HepG2 (cell line): ENCODE measurements at regions not wholly inside any gene's neighbourhood (a gene's known extent, or its start where the extent isn't known, plus 50 kb on each side); places are given as distances from the start of the nearest gene placed in this dataset.

Experiments used
- ATAC-seq: fragments of 200-7000 bp; cut with Tn5 transposase; 3 replicates; pipeline ENCODE4 v1.9.1; 2020; ENCODE audit warnings: mild to moderate bottlenecking, moderate library complexity
- BruUV-seq: library from RNA; stranded (reverse); fragments of 400-500 nt; replicated peaks from 2 replicates; lab custom pipeline; 2021; lab: Mats Ljungman, UMichigan
- CTCF ChIA-PET: fragments of 300-600 bp; formaldehyde crosslinking; extraction: SDS; loops from one replicate; lab custom pipeline; 2021; ENCODE audit warnings: low total read pairs, inconsistent platforms, low intra/inter-chr PET ratio; lab: Yijun Ruan, JAX
- POLR2A ChIA-PET: fragments of 350-600 bp; sonication (Branson Sonifier 250); formaldehyde crosslinking; loops from one replicate; lab custom pipeline; 2020; ENCODE audit warnings: antibody characterized with exemption, inconsistent platforms; lab: Yijun Ruan, JAX
- DNase-seq: peaks from one replicate; pipeline ENCODE4 v3.0.0-alpha.2; 2015; ENCODE audit warnings: low spot score
- FAIRE-seq: peaks from 3 replicates; lab custom pipeline; 2011; peaks lifted over from hg19 to GRCh38; lab: Jason Lieb, UNC
- H2AFZ ChIP-seq: one replicate; pipeline ENCODE4 v1.6.1; 2011; ENCODE audit warnings: low read length, inconsistent platforms
- H3K27ac ChIP-seq: fragments of 300-600 bp; 3 replicates; pipeline ENCODE4 v1.8.0; 2011; ENCODE audit warnings: mixed run types, mild to moderate bottlenecking, mixed read lengths, low read length, inconsistent platforms; ENCODE audit not compliant: insufficient read depth; ENCODE audit errors: extremely low read length
- H3K27me3 ChIP-seq, 2 experiments: fragments of 200-600 bp in 1 of 2; 2 replicates in 1 of 2; 3 replicates in 1 of 2; pipeline versions ENCODE4 v1.6.0 to v1.8.0; 2011; ENCODE audit warnings: low read length in 2 of 2, mild to moderate bottlenecking in 2 of 2, moderate library complexity in 2 of 2, inconsistent platforms in 1 of 2; ENCODE audit not compliant: insufficient read depth in 2 of 2, control insufficient read depth in 1 of 2
- H3K36me3 ChIP-seq, 2 experiments: fragments of 200-600 bp in 1 of 2; replicated peaks in 1 of 2; 2 replicates in 1 of 2; 3 replicates in 1 of 2; pipeline versions ENCODE4 v1.5.1 to v1.8.0; 2011; ENCODE audit warnings: low read length in 2 of 2, inconsistent platforms in 1 of 2; ENCODE audit not compliant: insufficient read depth in 2 of 2, control insufficient read depth in 1 of 2
- H3K4me1 ChIP-seq: 2 replicates; pipeline ENCODE4 v1.5.1; 2012; ENCODE audit warnings: low read length, inconsistent platforms; ENCODE audit not compliant: insufficient read depth
- H3K4me2 ChIP-seq: 2 replicates; pipeline ENCODE4 v1.6.0; 2011; ENCODE audit warnings: low read depth, low read length, inconsistent platforms
- H3K4me3 ChIP-seq, 3 experiments: fragments of 200-600 bp in 1 of 3; sonication (generic), shearing (Covaris generic) in 1 of 3; replicated peaks in 1 of 3; 2 replicates each; pipeline ENCODE4 v1.5.1; 2011 to 2016; ENCODE audit warnings: low read length in 3 of 3, inconsistent platforms in 2 of 3, low read depth in 2 of 3, mild to moderate bottlenecking in 2 of 3, control low read depth in 1 of 3, mixed read lengths in 1 of 3; ENCODE audit not compliant: insufficient read depth in 1 of 3
- H3K79me2 ChIP-seq: one replicate; pipeline ENCODE4 v1.6.1; 2011; ENCODE audit warnings: low read length, inconsistent platforms; ENCODE audit not compliant: insufficient read depth
- H3K9ac ChIP-seq: 2 replicates; pipeline ENCODE4 v1.6.0; 2011; ENCODE audit warnings: mild to moderate bottlenecking, low read depth, low read length, inconsistent platforms; ENCODE audit not compliant: insufficient read depth
- H3K9me3 ChIP-seq: 2 replicates; pipeline ENCODE4 v1.5.1; 2012; ENCODE audit warnings: mild to moderate bottlenecking, low read length
- H4K20me1 ChIP-seq: 2 replicates; pipeline ENCODE4 v1.6.0; 2011; ENCODE audit warnings: inconsistent platforms, mild to moderate bottlenecking, low read length, moderate library complexity; ENCODE audit not compliant: insufficient read depth
- ATF7 ChIP-seq, 2 experiments: fragments of 450-650 bp in 1 of 2; sonication (generic) in 1 of 2; formaldehyde crosslinking in 1 of 2; IDR thresholded peaks; 2 replicates each; pipeline versions ENCODE4 v1.4.0 to v1.6.1; 2016 to 2020; ENCODE audit warnings: antibody characterized with exemption in 1 of 2, mild to moderate bottlenecking in 1 of 2, missing genetic modification reagents in 1 of 2
- CREB1 ChIP-seq, 2 experiments: fragments of 450-650 bp in 1 of 2; IDR thresholded peaks; 2 replicates each; pipeline ENCODE4 v1.6.1; 2016 to 2017; ENCODE audit warnings: control low read depth in 1 of 2, mild to moderate bottlenecking in 1 of 2, missing compliant biosample characterization in 1 of 2, missing genetic modification characterization in 1 of 2
- HOXA3 ChIP-seq: sonication (generic); formaldehyde crosslinking; IDR thresholded peaks from 2 replicates; pipeline ENCODE4 v1.5.0; 2020; ENCODE audit warnings: missing genetic modification reagents
- KAT7 ChIP-seq: IDR thresholded peaks from 2 replicates; pipeline ENCODE4 v1.6.1; 2018; ENCODE audit warnings: borderline replicate concordance, missing compliant biosample characterization
- MIER3 ChIP-seq: IDR thresholded peaks from 2 replicates; pipeline ENCODE4 v1.6.1; 2016; ENCODE audit warnings: missing compliant biosample characterization, borderline replicate concordance
- MYC ChIP-seq: sonication (generic); formaldehyde crosslinking; IDR thresholded peaks from 2 replicates; pipeline ENCODE4 v1.9.0; 2021; ENCODE audit warnings: missing genetic modification reagents, borderline replicate concordance
- PPARG ChIP-seq: conservative IDR thresholded peaks from 2 replicates; pipeline ENCODE4 v1.6.1; 2016; ENCODE audit warnings: missing biosample characterization, missing genetic modification reagents
- TEAD2 ChIP-seq: sonication (generic); formaldehyde crosslinking; IDR thresholded peaks from 2 replicates; pipeline ENCODE4 v1.9.0; 2021; ENCODE audit warnings: missing genetic modification reagents
- ZBTB7A ChIP-seq: sonication (generic); formaldehyde crosslinking; IDR thresholded peaks from 2 replicates; pipeline ENCODE4 v1.8.0; 2022; ENCODE audit warnings: mild to moderate bottlenecking, missing genetic modification reagents
- ZFAT ChIP-seq: sonication (generic); formaldehyde crosslinking; conservative IDR thresholded peaks from 2 replicates; pipeline ENCODE4 v1.8.1; 2023; ENCODE audit warnings: missing genetic modification reagents, inconsistent platforms
- ZNF275 ChIP-seq: sonication (generic); formaldehyde crosslinking; IDR thresholded peaks from 2 replicates; pipeline ENCODE4 v1.8.0; 2022; ENCODE audit warnings: missing genetic modification reagents, mild to moderate bottlenecking, inconsistent platforms, borderline replicate concordance
- ZNF281 ChIP-seq: sonication (generic); formaldehyde crosslinking; IDR thresholded peaks from 2 replicates; pipeline ENCODE4 v1.4.0; 2020; ENCODE audit warnings: missing genetic modification reagents, borderline replicate concordance
- ZNF432 ChIP-seq: sonication (generic); formaldehyde crosslinking; IDR thresholded peaks from 2 replicates; pipeline ENCODE4 v1.5.0; 2020; ENCODE audit warnings: missing genetic modification reagents, mild to moderate bottlenecking, borderline replicate concordance
- ZNF710 ChIP-seq: sonication (generic); formaldehyde crosslinking; IDR thresholded peaks from 2 replicates; pipeline ENCODE4 v1.5.0; 2020; ENCODE audit warnings: mild to moderate bottlenecking, missing genetic modification reagents, borderline replicate concordance
- ZSCAN25 ChIP-seq: sonication (generic); formaldehyde crosslinking; IDR thresholded peaks from 2 replicates; pipeline ENCODE4 v1.8.0; 2022; ENCODE audit warnings: mild to moderate bottlenecking, missing genetic modification reagents
- WGBS: methylation state at CpG from one replicate; pipeline ENCODE4 v1.1.6; 2017; ENCODE audit warnings: low lambda C conversion rate; 5-methylcytosine and 5-hydroxymethylcytosine counted together
- in situ Hi-C: cut with HindIII; loops from 2 replicates; pipeline ENCODE4 v1.10.0; 2017; ENCODE audit warnings: low pct_unique_long_range_greater_than_20kb; ENCODE audit not compliant: extremely low pct_ligation_motif_present
- intact Hi-C: fragments of 100-400 bp; cut with micrococcal nuclease; formaldehyde crosslinking; loops from one replicate; pipeline ENCODE4 v1.10.0; 2022; ENCODE audit not compliant: unreplicated experiment

GRCh38 chr4:135508006-135508714, 1306.6 kb upstream of the PABPC4L start:
- Histone ChIP-seq H2AFZ (no peak overlapping the region), H3K27me3 (no peaks in the 10 kb centered on the region), H4K20me1 (no peaks in the 10 kb centered on the region), H3K79me2 (no peaks in the 10 kb centered on the region), H3K27ac (no peak overlapping the region), H3K4me3 (no peak overlapping the region), H3K4me2 (no peak overlapping the region), H3K36me3 (no peaks in the 10 kb centered on the region), H3K4me1 (no peaks in the 10 kb centered on the region), H3K9me3 (no peaks in the 10 kb centered on the region), H3K9ac (no peak overlapping the region)
- TF ChIP-seq TEAD2 (no peak), HOXA3 (no peak), ZFAT (CRISPR knock-in tag) (no peak), PPARG (no peak), ZSCAN25 (no peak), ZNF432 (CRISPR knock-in tag) (no peak), MYC (no peak), ZBTB7A (CRISPR knock-in tag) (no peak), ZNF275 (no peak), ZNF281 (no peak), KAT7 (CRISPR knock-in tag) (no peak), MIER3 (CRISPR knock-in tag) (no peak), ATF7 (IDR thresholded peaks at IDR 0.05) (peak; percentile 89), ATF7 (CRISPR knock-in tag; IDR thresholded peaks at IDR 0.05) (no peak), CREB1 (IDR thresholded peaks at IDR 0.05) (peak; percentile 96), CREB1 (CRISPR knock-in tag; IDR thresholded peaks at IDR 0.05) (no peak), ZNF710 (CRISPR knock-in tag) (no peak)
- CTCF ChIA-PET: no interaction called here
- POLR2A ChIA-PET: no interaction called here
- intact Hi-C loops (no loop called here), in situ Hi-C loops (no loop called here)
- ATAC-seq: no peak
- WGBS: 3% methylated on average over 4 of the region's 4 CpGs
- no peak for FAIRE-seq
- no TSS peak for BruUV-seq
- no peak for DNase-seq
